Body of pancreas (tissue), 4 donors: ENCODE measurements at regions not wholly inside any gene's neighbourhood (a gene's known extent, or its start where the extent isn't known, plus 50 kb on each side); places are given as distances from the start of the nearest gene placed in this dataset.
A peak's percentile ranks its signal among the peaks of the same experiment; 100 is the strongest.

Experiments
- ATAC-seq: fragments of 150-250 bp; one replicate; pipeline ENCODE4 v1.9.1; 2016
- DNase-seq, 4 donors: peaks; one replicate each; pipeline ENCODE4 v3.0.0-alpha.2; 2019
- H3K27ac ChIP-seq, 4 donors: fragments of 200-600 bp; sonication (generic); 1 replicate in 3 of 4; 2 replicates in 1 of 4; pipeline versions ENCODE4 v1.5.1 to v1.6.1; 2016 to 2019; ENCODE audit warnings: mild to moderate bottlenecking in 1 of 4, mixed read lengths in 1 of 4, moderate library complexity in 1 of 4
- H3K27me3 ChIP-seq, 2 donors: fragments of 200-600 bp; sonication (generic); one replicate each; pipeline ENCODE4 v1.6.0; 2016; ENCODE audit warnings: mild to moderate bottlenecking in 1 of 2
- H3K36me3 ChIP-seq, 2 donors: fragments of 200-600 bp; sonication (generic); replicated peaks in 1 of 2; 2 replicates each; pipeline ENCODE4 v1.5.1; 2016; ENCODE audit warnings: low read depth in 2 of 2; ENCODE audit not compliant: insufficient read depth in 1 of 2
- H3K4me1 ChIP-seq: fragments of 200-600 bp; sonication (generic); one replicate; pipeline ENCODE4 v1.6.0; 2016
- H3K4me3 ChIP-seq, 2 donors: fragments of 200-600 bp; sonication (generic); 1 replicate in 1 of 2; 2 replicates in 1 of 2; pipeline ENCODE4 v1.5.1; 2016 to 2019
- H3K9me3 ChIP-seq, 3 donors: fragments of 200-600 bp; sonication (generic); 1 replicate in 2 of 3; 2 replicates in 1 of 3; pipeline ENCODE4 v1.5.1; 2016
- CTCF ChIP-seq, 7 experiments: fragments of 450-650 bp in 4 of 7; fragments of 200-600 bp in 3 of 7; sonication (generic) in 3 of 7; IDR thresholded peaks; one replicate each; pipeline ENCODE4 v1.5.1; 2016 to 2019; ENCODE audit warnings: antibody characterized with exemption in 7 of 7
- POLR2A ChIP-seq, 3 donors: fragments of 450-650 bp; IDR thresholded peaks; one replicate each; pipeline ENCODE4 v1.6.1; 2016; ENCODE audit warnings: antibody characterized with exemption in 3 of 3, mild to moderate bottlenecking in 2 of 3
- WGBS, 2 donors: methylation state at CpG; one replicate each; pipeline ENCODE4 v1.1.5; 2017; 5-methylcytosine and 5-hydroxymethylcytosine counted together
- intact Hi-C: fragments of 100-400 bp; cut with DNase I; formaldehyde crosslinking; loops from one replicate; pipeline ENCODE4 v1.15.1; 2023

DNA sequence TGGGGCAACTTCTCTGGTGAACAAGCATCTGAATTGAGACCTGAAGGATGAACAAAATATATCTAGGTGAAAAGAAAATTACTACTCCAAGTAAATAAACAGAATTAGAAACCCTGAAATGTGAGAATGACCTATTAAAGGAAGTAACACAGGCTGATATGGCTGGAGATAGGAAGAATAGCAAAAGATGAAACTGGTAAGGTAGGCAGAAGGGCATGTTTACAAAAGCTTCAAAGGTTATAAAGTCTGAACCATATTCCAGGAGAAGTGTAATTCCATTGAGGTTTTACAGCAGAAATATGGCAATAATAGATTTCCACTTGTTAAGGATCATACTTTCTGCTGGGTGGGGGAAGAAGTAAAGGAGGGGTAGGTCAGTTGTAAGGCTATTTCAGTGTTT, 452.0 kb downstream of the GBA3 start:
- Histone ChIP-seq H3K36me3 (no peaks in the 10 kb centered on the region), H3K27me3 (no peaks in the 10 kb centered on the region), H3K27ac (no peak overlapping the region), H3K4me3 (no peak overlapping the region), H3K9me3 (no peaks in the 10 kb centered on the region), H3K4me1 (no peaks in the 10 kb centered on the region)
- intact Hi-C loops: no loop called here
- DNase-seq (no peak), ATAC-seq (no peak)
- TF ChIP-seq CTCF (IDR thresholded peaks at IDR 0.05): no peak
- no peak for TF ChIP-seq POLR2A (IDR thresholded peaks at IDR 0.05)

GRCh38 chr4:23135792-23136645, 443.3 kb downstream of the GBA3 start:
- no peaks in the 10 kb centered on the region for H3K4me1 ChIP-seq
- H3K27ac ChIP-seq: no peak overlapping the region
- no peaks in the 10 kb centered on the region for H3K9me3 ChIP-seq
- no peak overlapping the region for H3K4me3 ChIP-seq
- intact Hi-C loops: no loop called here
- no peaks in the 10 kb centered on the region for H3K36me3 ChIP-seq
- DNase-seq (peak in 1 of 4 donors; percentile 21), ATAC-seq (peak; percentile 58)
- no peaks in the 10 kb centered on the region for H3K27me3 ChIP-seq
- 73 to 85% methylated on average over 1 of the region's 1 CpG for WGBS, 2 donors
- TF ChIP-seq POLR2A (IDR thresholded peaks at IDR 0.05) (no peak), CTCF (IDR thresholded peaks at IDR 0.05) (peak; percentile 39 to 89 (median 67))

DNA sequence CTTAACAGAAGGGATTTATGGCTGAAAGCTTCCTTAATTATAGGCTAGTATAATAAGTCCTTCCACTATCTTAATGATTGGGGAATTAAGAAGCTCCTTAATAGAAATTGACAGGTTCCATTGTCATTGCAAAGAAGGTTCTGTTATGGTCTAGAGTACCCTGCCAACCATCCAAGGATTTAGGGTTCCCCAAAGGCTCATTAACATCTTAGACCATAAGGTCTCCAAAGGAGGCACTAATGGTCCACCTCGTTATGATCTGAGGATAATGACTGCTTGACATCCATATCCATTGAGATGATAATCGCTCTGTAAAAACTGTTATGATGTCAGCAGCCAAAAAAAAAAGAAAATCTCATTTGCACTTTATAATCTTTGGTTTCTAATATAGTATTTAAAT, 441.6 kb downstream of the GBA3 start:
- Histone ChIP-seq H3K27me3 (no peaks in the 10 kb centered on the region), H3K27ac (no peak overlapping the region), H3K4me3 (no peak overlapping the region), H3K36me3 (no peaks in the 10 kb centered on the region), H3K9me3 (no peaks in the 10 kb centered on the region), H3K4me1 (no peaks in the 10 kb centered on the region)
- DNase-seq: no peak
- WGBS, 2 donors: 57% methylated on average over 2 of the region's 2 CpGs
- TF ChIP-seq CTCF (IDR thresholded peaks at IDR 0.05) (no peak), POLR2A (IDR thresholded peaks at IDR 0.05) (no peak)
- ATAC-seq: no peak
- intact Hi-C loops: no loop called here

- ATAC-seq: no peak
- whole genome bisulfite sequencing, 2 donors: 62 to 67% methylated on average over 2 of the region's 2 CpGs
- Histone ChIP-seq H3K4me3 (no peak overlapping the region), H3K36me3 (no peaks in the 10 kb centered on the region), H3K27me3 (no peaks in the 10 kb centered on the region), H3K9me3 (no peaks in the 10 kb centered on the region), H3K4me1 (no peaks in the 10 kb centered on the region), H3K27ac (no peak overlapping the region)
- TF ChIP-seq CTCF (IDR thresholded peaks at IDR 0.05) (no peak), POLR2A (IDR thresholded peaks at IDR 0.05) (no peak)
- intact Hi-C loops: no loop called here
- DNase-seq: no peak
These were observed 438.1 kb downstream of the GBA3 start for GRCh38 chr4:23130845-23131244.

DNA sequence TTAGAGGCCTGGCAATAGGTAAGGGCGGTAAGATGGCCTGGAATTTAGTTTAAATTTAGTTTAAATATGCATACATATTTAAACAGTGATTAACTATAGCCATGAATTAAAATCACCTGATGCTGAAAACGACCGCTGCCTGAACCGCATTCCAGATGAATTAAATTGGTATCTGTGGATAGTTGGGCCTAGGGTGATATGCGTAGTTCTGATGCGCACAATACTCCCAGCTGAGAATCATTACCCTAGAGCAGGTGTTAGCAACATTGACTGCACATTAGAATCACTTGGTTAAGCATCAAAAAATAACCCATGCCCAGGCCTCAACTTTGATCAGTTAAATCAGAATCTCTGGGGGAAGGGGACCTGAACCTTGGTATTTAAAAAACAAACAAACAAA, 432.4 kb downstream of the GBA3 start:
- no peak for TF ChIP-seq CTCF (IDR thresholded peaks at IDR 0.05)
- TF ChIP-seq POLR2A (IDR thresholded peaks at IDR 0.05): no peak
- Histone ChIP-seq H3K27ac (no peak overlapping the region), H3K27me3 (no peaks in the 10 kb centered on the region), H3K4me3 (no peak overlapping the region), H3K9me3 (no peaks in the 10 kb centered on the region), H3K36me3 (no peaks in the 10 kb centered on the region), H3K4me1 (no peaks in the 10 kb centered on the region)
- ATAC-seq (no peak), DNase-seq (no peak)
- WGBS, 2 donors: 80% methylated on average over 6 of the region's 6 CpGs
- intact Hi-C loops: no loop called here
